ENCODE measurements at regions not wholly inside any gene's neighbourhood (a gene's known extent, or its start where the extent isn't known, plus 50 kb on each side); places are given as distances from the start of the nearest gene placed in this dataset.
A peak's percentile ranks its signal among the peaks of the same experiment; 100 is the strongest.

DNA sequence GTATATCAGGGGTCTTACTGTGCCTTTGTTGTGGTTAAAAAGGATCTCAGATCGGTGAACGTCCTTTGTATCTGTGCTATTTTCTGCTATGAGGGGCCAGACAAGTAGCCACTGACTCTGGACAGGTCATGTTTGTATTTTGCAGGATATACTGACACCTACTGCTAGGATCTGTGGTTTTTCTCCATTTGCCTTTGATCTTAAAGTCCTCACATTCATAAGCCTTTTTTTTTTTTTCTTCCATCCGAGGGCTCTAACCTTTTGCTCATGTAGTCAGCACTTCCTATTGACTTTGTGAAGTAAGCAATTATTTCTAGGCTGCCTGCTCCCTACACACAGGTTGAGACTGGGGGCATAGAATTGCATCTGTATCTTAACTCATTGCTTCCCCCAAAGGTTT, 106.2 kb downstream of the SLITRK5 start:
- DNase-seq (ENCODE audit: low spot score) (no peak), ATAC-seq (peak; percentile 70)
- POLR2A ChIA-PET = no interaction called here
- Mint-ChIP-seq H3K9me3 (no peaks in the 10 kb centered on the region), H3K27ac (no peak overlapping the region), H3K4me3 (no peak overlapping the region), H3K36me3 (no peaks in the 10 kb centered on the region), H3K4me1 (peaks cover 3% of the 10 kb centered on the region), H3K27me3 (ENCODE audit: low read depth) (peaks cover 27% of the 10 kb centered on the region)
- CTCF ChIA-PET = no interaction called here
- no peak for TF ChIP-seq EMX1 (CRISPR knock-in tag; IDR thresholded peaks at IDR 0.05)
- TF ChIP-seq ZNF263 (CRISPR knock-in tag; IDR thresholded peaks at IDR 0.05; ENCODE audit: low read depth) = no peak
- no peak for TF ChIP-seq ETV6 (CRISPR knock-in tag; IDR thresholded peaks at IDR 0.05)
- TF ChIP-seq, protein P1, sequence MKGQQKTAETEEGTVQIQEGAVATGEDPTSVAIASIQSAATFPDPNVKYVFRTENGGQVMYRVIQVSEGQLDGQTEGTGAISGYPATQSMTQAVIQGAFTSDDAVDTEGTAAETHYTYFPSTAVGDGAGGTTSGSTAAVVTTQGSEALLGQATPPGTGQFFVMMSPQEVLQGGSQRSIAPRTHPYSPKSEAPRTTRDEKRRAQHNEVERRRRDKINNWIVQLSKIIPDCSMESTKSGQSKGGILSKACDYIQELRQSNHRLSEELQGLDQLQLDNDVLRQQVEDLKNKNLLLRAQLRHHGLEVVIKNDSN (CRISPR knock-in tag; IDR thresholded peaks at IDR 0.05) = no peak
- no peak for TF ChIP-seq ZNF138 (CRISPR knock-in tag; conservative IDR thresholded peaks at IDR 0.05)
- no peak for TF ChIP-seq SOX15 (CRISPR knock-in tag; IDR thresholded peaks at IDR 0.05)
- TF ChIP-seq, protein P2, sequence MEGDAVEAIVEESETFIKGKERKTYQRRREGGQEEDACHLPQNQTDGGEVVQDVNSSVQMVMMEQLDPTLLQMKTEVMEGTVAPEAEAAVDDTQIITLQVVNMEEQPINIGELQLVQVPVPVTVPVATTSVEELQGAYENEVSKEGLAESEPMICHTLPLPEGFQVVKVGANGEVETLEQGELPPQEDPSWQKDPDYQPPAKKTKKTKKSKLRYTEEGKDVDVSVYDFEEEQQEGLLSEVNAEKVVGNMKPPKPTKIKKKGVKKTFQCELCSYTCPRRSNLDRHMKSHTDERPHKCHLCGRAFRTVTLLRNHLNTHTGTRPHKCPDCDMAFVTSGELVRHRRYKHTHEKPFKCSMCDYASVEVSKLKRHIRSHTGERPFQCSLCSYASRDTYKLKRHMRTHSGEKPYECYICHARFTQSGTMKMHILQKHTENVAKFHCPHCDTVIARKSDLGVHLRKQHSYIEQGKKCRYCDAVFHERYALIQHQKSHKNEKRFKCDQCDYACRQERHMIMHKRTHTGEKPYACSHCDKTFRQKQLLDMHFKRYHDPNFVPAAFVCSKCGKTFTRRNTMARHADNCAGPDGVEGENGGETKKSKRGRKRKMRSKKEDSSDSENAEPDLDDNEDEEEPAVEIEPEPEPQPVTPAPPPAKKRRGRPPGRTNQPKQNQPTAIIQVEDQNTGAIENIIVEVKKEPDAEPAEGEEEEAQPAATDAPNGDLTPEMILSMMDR (IDR thresholded peaks at IDR 0.05) = no peak
- no peak for TF ChIP-seq MYBL2 (CRISPR knock-in tag; IDR thresholded peaks at IDR 0.05)
- TF ChIP-seq JAZF1 (CRISPR knock-in tag; IDR thresholded peaks at IDR 0.05) = no peak
- no peak for TF ChIP-seq ZNF671 (CRISPR knock-in tag; IDR thresholded peaks at IDR 0.05)
- no peak for TF ChIP-seq ZNF317 (CRISPR knock-in tag; IDR thresholded peaks at IDR 0.05; ENCODE audit: borderline replicate concordance, low read depth)
- TF ChIP-seq, protein P3, sequence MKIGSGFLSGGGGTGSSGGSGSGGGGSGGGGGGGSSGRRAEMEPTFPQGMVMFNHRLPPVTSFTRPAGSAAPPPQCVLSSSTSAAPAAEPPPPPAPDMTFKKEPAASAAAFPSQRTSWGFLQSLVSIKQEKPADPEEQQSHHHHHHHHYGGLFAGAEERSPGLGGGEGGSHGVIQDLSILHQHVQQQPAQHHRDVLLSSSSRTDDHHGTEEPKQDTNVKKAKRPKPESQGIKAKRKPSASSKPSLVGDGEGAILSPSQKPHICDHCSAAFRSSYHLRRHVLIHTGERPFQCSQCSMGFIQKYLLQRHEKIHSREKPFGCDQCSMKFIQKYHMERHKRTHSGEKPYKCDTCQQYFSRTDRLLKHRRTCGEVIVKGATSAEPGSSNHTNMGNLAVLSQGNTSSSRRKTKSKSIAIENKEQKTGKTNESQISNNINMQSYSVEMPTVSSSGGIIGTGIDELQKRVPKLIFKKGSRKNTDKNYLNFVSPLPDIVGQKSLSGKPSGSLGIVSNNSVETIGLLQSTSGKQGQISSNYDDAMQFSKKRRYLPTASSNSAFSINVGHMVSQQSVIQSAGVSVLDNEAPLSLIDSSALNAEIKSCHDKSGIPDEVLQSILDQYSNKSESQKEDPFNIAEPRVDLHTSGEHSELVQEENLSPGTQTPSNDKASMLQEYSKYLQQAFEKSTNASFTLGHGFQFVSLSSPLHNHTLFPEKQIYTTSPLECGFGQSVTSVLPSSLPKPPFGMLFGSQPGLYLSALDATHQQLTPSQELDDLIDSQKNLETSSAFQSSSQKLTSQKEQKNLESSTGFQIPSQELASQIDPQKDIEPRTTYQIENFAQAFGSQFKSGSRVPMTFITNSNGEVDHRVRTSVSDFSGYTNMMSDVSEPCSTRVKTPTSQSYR (CRISPR knock-in tag; IDR thresholded peaks at IDR 0.05) = no peak

DNA sequence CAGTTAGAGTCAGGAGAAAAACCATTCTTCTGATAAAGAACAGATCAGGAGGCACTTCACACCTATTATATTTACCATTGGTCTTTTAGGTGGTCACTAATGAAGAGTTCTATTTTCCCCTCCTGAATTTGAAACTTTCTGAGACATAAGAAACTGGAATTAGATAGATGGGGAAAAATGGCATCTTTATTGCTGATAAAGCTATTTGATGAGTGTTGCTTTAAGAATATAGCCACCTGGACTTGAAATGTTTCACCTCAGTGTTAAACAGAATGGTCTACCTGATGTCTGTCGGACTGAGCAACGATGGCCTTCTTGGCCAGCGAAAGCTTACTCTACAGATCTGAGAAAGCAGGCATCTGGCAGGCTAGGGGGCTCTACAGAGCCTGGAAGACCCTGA, 107.0 kb downstream of the SLITRK5 start:
- ATAC-seq = no peak
- peaks cover 3% of the 10 kb centered on the region for H3K4me1 Mint-ChIP-seq
- TF ChIP-seq IRF2 (CRISPR knock-in tag; IDR thresholded peaks at IDR 0.05; ENCODE audit: borderline replicate concordance, low read depth) (no peak), ZNF416 (CRISPR knock-in tag; IDR thresholded peaks at IDR 0.05) (no peak), TEAD1 (CRISPR knock-in tag; IDR thresholded peaks at IDR 0.05) (no peak), ESRRA (CRISPR knock-in tag; IDR thresholded peaks at IDR 0.05; ENCODE audit: borderline replicate concordance) (no peak), ZNF317 (CRISPR knock-in tag; IDR thresholded peaks at IDR 0.05; ENCODE audit: borderline replicate concordance, low read depth) (no peak), TCF7 (CRISPR knock-in tag; IDR thresholded peaks at IDR 0.05; ENCODE audit: low read depth) (no peak), GTF2I (CRISPR knock-in tag; conservative IDR thresholded peaks at IDR 0.05) (no peak), PRRX2 (CRISPR knock-in tag; IDR thresholded peaks at IDR 0.05) (no peak), NFATC4 (CRISPR knock-in tag; IDR thresholded peaks at IDR 0.05) (no peak), ETV6 (CRISPR knock-in tag; IDR thresholded peaks at IDR 0.05) (no peak), ATF1 (CRISPR knock-in tag; IDR thresholded peaks at IDR 0.05) (no peak)
- TF ChIP-seq, protein P4, sequence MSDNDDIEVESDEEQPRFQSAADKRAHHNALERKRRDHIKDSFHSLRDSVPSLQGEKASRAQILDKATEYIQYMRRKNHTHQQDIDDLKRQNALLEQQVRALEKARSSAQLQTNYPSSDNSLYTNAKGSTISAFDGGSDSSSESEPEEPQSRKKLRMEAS (CRISPR knock-in tag; IDR thresholded peaks at IDR 0.05) = no peak
- TF ChIP-seq, protein P5, sequence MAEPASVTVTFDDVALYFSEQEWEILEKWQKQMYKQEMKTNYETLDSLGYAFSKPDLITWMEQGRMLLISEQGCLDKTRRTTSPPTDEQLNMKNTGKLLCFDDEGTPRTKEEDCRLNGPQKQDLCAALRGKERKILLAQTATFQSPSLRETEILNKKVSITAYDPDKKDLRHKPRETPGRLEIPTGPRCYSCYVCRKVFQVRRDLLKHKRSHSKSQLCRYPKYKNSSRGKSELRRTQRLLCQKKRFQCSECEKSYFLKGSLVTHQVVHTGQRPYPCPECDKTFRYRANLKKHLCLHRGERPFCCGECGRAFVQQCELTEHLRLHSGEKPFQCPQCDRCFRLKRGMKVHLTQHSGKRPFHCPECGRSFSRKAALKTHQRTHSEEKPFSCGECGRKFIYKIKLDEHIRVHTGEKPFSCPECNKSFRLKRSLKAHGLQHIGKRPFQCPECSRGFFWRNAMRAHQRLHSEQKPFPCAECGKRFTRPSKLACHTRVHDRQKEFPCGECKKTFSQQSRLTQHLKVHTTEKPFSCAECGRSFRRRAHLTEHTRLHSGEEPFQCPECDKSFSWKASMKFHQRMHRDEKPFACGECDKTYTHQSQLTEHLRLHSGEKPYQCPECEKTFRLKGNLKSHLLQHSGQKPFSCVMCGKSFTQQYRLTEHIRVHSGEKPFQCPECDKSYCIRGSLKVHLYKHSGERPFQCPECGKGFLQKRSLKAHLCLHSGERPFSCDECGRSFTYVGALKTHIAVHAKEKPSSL (CRISPR knock-in tag; conservative IDR thresholded peaks at IDR 0.05) = no peak
- TF ChIP-seq, protein P6, sequence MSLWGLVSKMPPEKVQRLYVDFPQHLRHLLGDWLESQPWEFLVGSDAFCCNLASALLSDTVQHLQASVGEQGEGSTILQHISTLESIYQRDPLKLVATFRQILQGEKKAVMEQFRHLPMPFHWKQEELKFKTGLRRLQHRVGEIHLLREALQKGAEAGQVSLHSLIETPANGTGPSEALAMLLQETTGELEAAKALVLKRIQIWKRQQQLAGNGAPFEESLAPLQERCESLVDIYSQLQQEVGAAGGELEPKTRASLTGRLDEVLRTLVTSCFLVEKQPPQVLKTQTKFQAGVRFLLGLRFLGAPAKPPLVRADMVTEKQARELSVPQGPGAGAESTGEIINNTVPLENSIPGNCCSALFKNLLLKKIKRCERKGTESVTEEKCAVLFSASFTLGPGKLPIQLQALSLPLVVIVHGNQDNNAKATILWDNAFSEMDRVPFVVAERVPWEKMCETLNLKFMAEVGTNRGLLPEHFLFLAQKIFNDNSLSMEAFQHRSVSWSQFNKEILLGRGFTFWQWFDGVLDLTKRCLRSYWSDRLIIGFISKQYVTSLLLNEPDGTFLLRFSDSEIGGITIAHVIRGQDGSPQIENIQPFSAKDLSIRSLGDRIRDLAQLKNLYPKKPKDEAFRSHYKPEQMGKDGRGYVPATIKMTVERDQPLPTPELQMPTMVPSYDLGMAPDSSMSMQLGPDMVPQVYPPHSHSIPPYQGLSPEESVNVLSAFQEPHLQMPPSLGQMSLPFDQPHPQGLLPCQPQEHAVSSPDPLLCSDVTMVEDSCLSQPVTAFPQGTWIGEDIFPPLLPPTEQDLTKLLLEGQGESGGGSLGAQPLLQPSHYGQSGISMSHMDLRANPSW (CRISPR knock-in tag; conservative IDR thresholded peaks at IDR 0.05; ENCODE audit: low read depth) = no peak
- TF ChIP-seq, protein P7, sequence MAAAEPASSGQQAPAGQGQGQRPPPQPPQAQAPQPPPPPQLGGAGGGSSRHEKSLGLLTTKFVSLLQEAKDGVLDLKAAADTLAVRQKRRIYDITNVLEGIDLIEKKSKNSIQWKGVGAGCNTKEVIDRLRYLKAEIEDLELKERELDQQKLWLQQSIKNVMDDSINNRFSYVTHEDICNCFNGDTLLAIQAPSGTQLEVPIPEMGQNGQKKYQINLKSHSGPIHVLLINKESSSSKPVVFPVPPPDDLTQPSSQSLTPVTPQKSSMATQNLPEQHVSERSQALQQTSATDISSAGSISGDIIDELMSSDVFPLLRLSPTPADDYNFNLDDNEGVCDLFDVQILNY (CRISPR knock-in tag; IDR thresholded peaks at IDR 0.05) = no peak
- TF ChIP-seq, protein P8, sequence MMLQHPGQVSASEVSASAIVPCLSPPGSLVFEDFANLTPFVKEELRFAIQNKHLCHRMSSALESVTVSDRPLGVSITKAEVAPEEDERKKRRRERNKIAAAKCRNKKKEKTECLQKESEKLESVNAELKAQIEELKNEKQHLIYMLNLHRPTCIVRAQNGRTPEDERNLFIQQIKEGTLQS (CRISPR knock-in tag; conservative IDR thresholded peaks at IDR 0.05) = no peak

More for the DNA sequence above, 107.0 kb downstream of the SLITRK5 start:
- no peaks in the 10 kb centered on the region for H3K9me3 Mint-ChIP-seq
- H3K27me3 Mint-ChIP-seq (ENCODE audit: low read depth) = peaks cover 27% of the 10 kb centered on the region
- no peak overlapping the region for H3K4me3 Mint-ChIP-seq
- no peak for DNase-seq (ENCODE audit: low spot score)
- no peak overlapping the region for H3K27ac Mint-ChIP-seq
- H3K36me3 Mint-ChIP-seq = no peaks in the 10 kb centered on the region
- ChIA-PET CTCF (no interaction called here), POLR2A (no interaction called here)
